GM18508 (cell line): ENCODE measurements at regions not wholly inside any gene's neighbourhood (a gene's known extent, or its start where the extent isn't known, plus 50 kb on each side); places are given as distances from the start of the nearest gene placed in this dataset.

Experiments used
- ATAC-seq: cut with Tn5 transposase; IDR thresholded peaks from one replicate; pipeline ENCODE4 v1.9.1; 2021; ENCODE audit warnings: moderate number of reproducible peaks; ENCODE audit not compliant: insufficient read depth, unreplicated experiment

DNA sequence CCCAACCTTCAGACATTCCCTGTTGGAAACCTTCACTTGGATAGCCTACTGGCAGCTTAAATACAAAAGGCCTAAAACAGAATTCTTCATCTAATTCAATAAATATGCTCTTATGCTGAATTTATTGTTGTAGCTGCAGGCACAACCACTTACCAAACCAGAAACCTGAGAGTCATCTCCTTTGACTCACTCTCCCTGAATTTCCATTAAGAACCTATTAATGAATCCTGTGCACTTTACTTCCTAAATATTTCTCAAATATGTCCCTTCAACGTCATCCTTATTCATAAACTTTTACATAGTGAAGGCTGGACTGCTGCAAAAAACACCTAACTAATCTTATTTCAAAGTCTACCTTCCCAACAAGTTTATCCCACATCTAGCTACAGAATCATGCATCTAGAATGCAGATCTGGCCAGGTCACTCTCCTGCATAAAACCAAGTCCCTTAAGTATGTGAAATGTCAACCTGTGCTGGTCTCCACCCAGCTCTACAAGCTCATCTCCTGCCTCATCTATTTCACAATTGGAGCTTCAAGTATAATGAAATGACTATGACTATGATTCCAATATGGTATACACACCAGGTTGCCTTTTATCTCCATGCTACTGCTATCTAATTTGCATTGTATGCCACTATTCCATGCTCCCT is 354.2 kb downstream of the ZEB2 start:
- ATAC-seq: no peak

DNA sequence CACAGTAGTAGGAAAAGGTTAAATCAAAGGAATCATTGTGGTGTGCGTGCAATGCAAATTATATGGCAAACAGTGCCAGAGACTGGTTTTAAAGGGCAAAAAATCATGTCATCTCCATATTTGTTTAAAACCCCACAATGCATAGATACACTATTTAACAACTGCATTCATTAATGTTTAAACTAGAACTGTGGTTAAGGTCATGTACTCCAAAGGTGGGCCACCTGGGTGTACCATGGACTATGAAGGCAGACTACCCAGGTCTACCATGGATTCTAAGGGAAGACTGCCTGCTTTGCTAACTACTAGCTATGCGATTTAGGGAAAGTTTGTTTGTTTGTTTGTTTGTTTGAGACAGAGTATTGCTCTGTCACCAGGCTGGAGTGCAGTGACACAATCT is 356.3 kb downstream of the ZEB2 start:
- ATAC-seq: no peak

DNA sequence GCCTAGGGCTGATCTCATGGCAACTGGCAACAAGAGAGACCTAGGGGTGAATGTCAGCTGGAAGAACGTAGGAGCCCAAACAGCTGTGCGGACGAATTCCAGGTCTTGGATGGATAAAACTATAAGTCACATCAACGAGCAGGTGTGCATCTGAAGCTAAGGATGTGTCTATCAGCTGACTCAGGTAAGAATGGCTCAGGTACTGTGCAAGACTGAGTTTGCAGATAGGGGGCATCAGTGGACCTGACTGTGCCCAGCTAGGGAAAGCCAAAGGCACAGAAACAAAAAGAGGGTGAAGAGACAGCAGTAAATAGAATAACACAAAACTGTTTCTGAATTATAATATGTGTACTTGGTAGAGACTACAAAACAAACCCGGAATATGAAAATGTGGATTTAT is 357.3 kb downstream of the ZEB2 start:
- ATAC-seq: no peak

DNA sequence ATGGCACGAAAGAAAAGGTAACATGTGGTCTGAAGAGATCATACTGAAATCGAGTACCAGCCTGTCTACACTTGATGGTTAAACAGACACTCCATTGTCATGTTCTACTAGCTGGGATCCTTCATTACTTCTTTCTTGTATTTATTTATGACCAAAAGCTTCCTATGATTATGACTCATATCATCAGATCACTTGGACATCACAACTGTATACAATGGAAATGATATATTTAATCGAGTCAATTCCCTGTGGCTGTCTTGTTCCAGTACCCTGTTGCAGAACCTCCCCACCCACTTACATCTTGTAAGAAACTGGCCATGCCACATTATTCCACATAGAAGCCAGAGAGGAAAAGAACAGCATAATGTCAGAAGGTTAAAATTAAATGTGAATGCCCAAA is 358.9 kb downstream of the ZEB2 start:
- no peak for ATAC-seq

DNA sequence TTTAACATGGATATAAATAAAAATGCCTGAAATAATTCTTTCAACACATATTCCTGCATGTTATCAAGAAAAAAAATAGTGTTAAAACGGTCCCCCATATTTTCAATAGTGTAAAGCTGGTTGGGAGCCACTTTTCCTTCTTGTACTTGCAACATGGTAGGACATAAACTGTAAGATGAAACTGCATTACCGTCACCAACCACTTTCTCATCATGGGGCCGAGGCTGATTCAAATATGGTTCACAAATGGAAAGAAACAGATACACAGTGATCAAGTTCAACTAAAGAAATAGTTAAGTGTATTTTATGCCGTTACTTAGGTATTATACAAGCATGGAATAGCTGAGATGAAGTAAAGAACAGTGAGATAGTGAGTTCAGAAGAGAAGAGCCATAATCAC is 360.7 kb downstream of the ZEB2 start:
- ATAC-seq: no peak

DNA sequence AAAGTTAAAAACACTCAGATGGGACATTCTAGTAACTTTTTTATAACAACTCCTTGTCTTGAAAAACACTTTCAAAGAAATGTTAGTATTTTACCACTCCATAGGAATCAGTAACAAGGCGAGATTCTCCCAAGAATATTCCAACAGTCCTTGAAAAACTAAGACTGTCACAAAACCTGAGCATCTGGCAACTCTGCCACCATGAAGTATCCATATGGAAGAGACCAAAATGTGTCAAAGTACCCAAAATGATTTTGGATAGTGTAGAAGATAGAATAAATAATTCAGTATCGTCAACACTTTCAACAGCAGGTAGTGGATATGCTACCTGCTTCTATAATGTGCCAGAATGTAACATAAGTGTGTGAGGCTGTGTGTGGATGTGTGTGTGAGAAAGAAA is 361.8 kb downstream of the ZEB2 start:
- ATAC-seq: no peak

DNA sequence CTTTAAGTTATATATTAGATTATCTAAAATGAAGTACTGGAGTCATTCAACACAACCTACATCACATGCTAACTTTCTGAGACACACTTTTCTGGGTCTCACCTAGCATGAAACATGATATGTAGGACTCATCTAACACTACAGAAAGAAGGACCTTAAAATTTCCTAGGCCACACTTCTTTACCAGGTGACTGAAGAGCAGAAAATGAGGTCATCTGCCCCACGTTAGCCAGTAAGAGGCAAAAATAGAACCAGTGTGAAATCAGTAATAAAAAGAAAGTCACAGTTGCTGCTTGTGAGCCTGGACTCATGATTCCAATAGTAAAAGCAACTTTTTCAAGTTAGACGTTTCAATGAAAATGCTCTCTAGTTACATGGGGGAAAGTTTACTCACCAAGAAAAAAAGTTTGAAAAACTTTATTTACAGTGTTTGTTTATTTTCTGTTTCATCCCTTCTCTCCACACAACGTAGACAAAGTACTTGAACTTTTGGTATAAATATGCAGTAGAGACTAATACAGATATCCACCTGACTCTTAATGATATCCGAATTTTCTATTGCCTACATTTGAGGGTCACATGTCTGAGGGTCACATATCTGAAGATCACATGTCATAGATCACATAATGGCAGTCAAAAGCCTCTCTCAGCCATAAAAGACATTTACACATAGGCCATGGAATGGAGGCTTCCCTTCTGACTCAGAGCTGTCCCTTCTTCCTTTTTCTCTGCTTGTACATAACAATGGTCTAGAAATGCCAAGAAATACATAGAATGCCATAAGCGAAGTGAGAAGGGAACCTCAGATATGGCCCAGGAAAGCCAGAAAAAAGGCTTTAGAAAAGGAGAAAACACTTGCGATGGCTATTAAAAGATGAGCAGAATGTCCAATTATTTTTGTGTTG is 362.9 kb downstream of the ZEB2 start:
- ATAC-seq: no peak

DNA sequence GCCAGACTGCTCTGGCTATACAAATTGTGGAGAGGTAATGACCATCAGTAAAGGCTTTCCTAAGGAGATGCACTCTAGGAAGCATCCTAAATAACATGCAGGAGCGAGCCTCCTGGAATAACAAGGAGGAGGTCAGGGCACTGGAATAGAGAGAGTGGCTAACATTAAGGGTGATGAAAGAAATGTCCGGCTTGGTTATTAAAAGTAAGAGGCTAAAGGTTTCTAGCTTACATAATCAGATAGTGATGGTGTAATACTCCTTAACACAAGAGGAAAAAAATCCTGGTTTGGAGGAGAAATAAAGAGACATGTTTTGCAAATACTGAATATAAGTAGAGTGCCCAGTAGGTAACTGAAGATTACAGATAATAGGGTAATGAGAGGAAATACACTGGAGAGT is 365.7 kb downstream of the ZEB2 start:
- no peak for ATAC-seq

DNA sequence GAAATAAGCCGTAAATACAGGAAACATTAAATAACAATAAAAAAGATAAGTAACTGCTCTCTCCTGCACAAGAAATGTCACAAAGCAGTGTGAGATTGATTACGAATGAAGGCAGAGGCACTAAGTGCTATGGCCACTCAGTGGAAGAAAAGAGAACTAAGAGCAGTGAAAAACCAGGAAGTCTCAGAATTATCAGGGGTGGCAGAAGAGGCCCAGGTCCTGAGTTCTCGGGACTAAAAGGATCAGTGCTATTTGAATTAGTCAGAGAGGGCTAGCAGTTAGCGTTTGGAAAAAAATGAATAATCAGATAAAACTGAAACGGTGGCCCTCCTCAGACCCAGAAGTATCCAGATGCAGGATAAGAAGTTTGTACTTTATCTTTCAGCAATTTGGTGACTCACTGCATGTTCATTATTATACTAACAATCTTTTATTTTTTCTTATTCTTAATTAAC is 367.1 kb downstream of the ZEB2 start:
- no peak for ATAC-seq

DNA sequence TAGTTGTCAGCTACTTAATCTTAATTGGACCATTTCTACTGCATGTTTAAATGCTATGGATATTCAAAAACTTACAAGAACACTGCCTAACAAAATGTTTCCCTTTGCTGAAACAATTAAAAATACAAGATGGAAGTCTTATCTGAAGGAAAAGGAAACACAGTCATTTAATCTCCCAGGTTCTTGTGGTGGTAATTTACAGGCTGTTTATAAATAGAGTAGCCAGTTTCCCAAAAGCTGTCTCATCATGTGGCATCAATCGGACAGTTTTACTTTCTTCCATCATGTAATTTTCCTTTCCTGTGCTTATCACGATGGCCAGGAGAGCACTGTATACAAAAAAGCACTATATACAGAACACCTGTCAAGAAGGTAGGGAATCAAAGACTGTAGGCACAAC is 368.1 kb downstream of the ZEB2 start:
- ATAC-seq: no peak

DNA sequence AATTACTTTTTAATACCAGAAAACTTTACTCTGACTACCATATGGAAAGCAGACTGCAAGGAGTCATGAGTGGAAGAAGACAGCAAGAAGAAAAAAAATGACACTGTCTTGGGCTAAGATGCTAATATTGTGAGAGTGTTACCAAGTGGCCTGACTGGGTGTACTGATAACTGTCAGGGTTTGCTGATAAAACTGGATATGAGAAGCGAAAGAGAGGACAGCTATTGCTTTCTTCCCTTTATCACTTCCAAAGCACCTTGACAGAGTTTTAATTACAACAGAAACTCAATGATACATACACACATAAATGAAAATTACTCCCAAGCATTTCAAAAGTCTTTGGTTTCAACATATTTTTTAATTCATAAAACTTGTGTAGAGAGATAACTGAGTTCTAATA is 368.5 kb downstream of the ZEB2 start:
- ATAC-seq: no peak

DNA sequence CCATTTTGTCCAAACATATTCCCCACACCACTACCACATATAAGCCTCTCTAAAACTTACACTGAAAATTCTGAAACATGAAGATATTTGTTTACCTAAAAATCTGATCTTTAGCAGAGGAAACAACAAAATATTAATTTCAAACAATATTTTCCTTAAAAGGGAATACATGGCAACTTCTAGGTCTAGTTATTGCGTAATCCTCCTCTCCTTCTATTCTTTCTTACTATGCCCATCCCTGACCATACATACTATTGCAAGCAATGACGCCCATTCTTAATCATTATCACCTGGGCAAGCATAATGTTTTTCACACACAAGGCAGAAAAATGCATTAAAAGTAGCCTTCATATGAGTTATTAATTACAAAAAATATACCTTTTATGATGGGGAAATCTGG is 372.6 kb downstream of the ZEB2 start:
- no peak for ATAC-seq

DNA sequence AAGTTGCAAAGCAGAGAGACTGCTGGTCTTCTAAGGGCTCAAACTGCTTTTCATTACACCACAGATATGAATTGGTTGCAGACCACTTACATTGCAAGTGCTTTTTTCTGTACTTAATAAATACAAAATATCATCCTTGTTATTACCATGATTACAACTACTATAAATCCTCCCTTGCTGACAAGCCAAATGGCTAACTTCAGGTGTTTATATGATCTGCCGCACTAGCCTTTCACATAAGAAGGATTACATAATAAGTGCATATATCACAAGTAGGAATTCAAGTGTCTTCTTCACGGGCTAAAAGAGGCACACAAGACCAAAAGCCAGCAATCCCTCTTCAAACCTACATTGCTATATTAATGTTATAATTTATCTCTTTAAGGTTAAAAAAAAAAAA is 373.0 kb downstream of the ZEB2 start:
- no peak for ATAC-seq

DNA sequence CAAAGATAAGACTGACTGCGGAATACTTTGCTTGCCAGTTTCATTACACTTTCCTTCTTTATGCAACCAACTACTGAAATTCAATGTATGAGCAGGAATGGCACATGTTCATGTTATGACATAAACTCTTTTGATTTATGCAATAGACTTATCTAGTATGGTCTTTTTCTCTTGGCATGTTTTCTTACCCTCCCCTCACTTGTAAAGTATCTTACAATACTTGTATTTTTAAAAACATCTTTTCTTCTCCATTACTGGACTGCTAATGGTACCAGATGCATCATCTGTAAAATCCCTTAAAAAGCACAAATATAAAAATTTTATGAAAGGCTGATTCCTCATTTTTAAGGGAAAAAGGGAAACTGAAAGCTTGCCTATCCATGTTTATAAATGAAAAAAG is 373.8 kb downstream of the ZEB2 start:
- ATAC-seq: no peak

DNA sequence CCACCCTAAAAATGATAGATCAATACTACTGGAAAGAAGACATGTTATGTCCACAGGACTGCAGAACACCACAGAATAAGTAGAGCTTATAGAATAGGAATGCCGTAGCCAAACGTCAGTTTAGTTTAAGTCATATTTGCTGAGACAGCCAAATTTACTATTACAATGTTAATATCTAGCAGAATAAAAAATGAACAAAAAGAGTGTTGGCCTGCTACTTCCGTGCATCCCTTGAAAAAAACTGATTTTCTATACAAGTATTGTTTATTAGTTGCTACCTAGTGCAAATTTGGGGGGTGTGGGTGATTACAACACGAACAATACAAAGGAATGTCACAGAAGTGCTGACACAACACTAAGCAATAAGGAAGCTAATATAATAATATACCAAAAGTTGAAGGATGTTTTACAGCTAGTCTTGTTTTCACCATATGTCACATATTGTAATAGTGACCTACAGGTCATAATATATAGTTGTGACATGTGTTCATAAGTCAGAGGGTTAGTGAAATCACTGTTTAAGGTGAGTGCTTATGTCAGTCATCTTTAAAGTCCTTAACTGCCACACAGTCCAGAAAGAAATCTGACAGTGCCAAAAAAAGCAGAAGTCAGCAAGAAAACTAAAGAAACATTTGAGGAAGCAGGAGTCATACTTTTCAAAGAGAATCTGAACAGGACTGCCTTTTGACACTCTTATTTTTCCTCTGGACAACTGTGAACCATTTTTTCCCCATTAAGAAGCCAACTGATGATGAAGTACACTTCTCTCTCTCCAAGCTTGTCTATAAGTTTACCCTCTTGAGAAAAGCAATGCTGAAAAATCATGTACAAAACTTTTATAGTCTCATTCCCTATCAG is 376.4 kb downstream of the ZEB2 start:
- ATAC-seq: no peak

DNA sequence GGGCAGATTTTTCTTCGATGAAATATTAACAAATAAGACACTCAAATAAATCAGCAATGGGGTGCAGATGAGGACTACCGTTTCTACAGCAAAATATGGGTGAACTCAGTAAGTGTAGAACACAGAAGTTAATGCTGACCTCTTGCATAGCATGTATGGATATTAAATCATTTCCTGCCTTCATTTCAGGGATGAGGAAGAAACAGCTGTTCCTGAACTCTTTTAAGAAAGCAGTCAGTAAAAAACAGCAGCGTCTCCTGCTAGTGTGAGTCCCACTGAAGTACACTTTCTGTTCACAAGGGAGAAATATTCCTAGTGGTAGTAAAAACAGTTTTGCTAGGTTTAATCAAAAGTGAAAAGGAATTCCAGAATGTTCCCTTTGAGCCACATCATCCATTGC is 379.0 kb downstream of the ZEB2 start:
- ATAC-seq: no peak

DNA sequence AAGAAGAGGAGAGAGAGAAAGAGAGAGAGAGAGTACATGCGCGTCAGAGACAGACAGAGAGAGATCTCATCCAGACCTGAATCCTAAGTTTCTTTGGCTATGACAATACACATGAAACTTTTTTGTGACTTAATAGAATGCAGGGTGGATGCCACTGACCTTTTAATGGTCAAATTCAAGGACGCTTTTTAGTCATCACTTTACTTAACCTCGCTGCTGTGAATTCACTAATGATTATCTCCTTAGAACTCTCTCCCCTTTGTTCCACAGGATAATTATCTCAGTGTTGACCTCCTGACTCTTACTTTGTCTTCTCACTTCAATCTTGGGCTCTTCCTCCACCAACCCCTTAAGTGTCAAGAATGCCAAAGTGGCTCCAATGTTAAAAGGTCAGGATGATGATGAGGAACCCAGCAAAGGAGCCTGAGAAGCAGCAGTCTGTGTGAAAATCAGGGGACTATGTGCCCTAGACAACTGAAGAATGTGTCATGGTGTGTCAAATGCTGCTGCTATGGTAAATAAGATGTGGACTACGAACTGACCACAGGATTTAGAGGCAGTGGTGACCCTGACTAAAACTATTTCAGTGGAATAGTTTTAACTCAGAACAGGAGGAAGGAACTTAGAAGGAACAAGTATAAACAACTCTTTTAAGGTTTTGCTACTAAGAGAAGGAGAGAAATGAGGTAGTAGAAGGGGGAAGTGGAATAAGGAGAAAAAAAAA is 382.1 kb downstream of the ZEB2 start:
- no peak for ATAC-seq

DNA sequence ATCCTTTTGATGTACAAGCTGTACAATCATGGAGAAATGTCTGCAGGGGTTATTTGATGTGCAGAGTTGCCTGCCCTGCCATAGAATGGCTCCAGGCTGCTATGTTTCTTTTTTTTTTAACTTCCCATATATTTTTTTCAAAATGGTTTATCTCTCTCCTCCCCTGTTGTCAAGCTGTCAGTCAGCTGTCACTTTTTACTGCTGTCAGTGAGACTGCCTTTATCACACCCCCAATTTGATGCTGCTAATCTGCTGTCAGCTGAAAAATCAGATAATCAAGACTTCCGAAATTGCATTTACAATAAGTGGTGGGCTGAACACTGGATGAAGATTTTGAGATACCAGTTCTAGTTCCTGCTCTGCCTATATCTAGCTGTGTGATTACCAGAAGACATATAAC is 382.6 kb downstream of the ZEB2 start:
- ATAC-seq: no peak

DNA sequence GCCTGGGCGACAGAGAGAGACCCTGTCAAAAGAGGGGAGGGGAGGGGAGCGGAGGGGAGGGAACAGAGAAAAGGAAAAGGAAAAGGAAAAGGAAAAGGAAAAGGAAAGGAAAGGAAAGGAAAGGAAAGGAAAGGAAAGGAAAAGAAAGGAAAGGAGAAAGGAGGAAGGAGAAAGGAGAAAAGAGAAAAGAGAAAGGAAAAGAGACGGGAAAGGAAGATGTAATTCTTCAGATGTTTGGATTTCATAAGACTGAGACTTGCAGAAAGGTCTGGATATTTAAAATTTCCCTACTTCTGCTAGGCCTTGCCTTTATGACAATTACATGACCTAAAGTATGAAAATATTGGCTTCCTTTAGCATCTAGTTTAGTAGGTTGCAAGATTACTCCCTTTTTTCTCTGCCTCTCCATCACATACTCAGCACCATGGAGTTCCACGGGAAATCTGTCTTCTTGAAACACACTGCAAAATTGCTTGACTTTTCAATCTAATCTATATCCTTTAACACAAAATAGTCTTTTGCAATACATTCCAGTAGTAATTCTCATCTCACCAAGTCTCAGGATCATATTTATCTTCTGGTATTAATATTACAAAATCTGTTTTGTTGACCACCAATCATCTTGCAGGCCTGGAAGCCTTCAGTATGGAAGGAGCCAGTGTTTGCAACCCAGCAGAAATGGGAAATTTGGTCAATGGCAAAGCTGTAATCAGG is 383.5 kb downstream of the ZEB2 start:
- no peak for ATAC-seq
